ENCODE measurements at regions not wholly inside any gene's neighbourhood (a gene's known extent, or its start where the extent isn't known, plus 50 kb on each side); places are given as distances from the start of the nearest gene placed in this dataset.

DNA sequence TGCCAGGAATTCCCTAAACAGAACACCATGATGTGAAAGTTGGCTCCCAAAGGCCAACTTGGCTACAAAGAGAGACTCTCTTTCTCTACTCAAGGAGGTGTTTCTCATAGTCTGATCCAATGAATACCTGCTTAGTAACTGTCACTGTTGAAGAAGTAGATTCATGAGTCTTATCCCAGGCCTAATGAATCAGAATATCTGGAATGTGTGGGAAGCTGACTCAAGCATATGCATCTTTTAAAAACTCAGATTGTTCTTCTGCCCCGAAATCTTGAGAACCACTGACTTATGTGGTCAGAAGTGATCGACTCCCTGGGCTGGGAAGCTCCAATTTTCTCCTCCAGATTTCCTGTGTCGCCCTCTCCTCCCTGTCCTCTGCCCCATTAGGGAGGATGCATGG, 345.6 kb downstream of the PLK2 start:
- TF ChIP-seq CTCF (conservative IDR thresholded peaks at IDR 0.05) = no peak
- TF ChIP-seq ZFX (IDR thresholded peaks at IDR 0.05) = no peak
